ENCODE measurements at regions not wholly inside any gene's neighbourhood (a gene's known extent, or its start where the extent isn't known, plus 50 kb on each side); places are given as distances from the start of the nearest gene placed in this dataset.

DNA sequence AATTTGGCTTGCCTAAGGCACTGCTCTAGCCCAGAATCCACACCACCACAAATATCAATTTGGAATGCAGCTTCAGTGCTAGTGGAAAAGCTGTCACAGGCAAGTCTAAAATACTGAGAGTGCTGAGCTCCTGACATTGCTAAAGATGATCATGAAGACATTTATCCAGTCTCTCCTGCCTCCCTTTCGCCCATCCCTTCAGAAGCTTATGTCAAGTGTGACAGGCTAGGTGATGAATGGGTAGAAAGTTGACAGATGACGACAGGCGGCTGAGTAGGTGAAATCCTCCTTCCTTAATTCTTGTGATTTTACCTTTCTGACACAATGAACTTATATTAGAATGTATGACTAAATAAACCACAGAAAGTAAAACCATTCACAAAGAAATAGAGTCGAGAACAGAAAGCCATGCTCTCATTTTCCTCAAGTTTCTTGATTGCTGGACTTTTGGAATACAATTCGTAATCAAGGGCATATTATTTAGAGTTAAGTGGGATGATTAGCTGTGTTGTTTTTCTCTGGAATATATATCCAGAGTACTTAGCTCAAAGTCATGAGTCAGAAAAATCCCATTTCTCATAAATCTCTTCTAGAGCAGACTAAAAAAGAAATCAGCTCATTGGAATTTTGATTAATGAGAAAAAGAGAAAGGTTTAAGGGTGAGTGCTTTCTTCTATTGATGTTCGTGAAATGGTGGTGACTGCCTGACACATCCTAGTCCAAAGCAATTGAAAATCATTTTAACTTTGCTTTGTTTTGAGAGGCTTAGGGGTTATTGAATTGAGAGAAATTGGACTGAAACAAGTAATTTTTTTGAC is 1228.2 kb upstream of the CITED2 start:
- DNase-seq (ENCODE audit: low read depth, low spot score): no peak

- DNase-seq (ENCODE audit: low read depth, low spot score): no peak
These were observed 1226.8 kb upstream of the CITED2 start for GRCh38 chr6:140601021-140601808.

GRCh38 chr6:140599916-140600315 is 1225.5 kb upstream of the CITED2 start:
- DNase-seq (ENCODE audit: low read depth, low spot score): no peak

DNA sequence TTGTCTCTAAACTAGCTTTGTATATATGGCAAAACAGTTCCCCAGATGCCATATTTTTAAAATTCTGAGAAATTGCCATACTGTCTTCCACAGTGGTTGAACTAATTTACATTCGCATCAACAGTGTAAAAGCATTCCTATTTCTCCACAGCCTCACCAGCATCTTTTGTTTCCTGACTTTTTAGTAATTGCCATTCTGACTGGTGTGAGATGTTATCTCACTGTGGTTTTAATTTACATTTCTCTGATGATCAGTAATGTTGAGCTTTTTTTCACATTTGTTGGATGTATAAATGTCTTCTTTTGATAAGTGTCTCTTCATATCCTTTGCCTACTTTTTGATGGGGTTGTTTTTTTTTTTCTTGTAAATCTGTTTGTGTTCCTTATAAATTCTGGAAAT is 1222.7 kb upstream of the CITED2 start:
- no peak for DNase-seq (ENCODE audit: low read depth, low spot score)

- DNase-seq (ENCODE audit: low read depth, low spot score): no peak
These were observed 1220.3 kb upstream of the CITED2 start for GRCh38 chr6:140594806-140595128.

- DNase-seq (ENCODE audit: low read depth, low spot score): no peak
These were observed 1218.4 kb upstream of the CITED2 start for GRCh38 chr6:140592877-140593276.

- DNase-seq (ENCODE audit: low read depth, low spot score): no peak
These were observed 1216.2 kb upstream of the CITED2 start for GRCh38 chr6:140590641-140591040.

DNA sequence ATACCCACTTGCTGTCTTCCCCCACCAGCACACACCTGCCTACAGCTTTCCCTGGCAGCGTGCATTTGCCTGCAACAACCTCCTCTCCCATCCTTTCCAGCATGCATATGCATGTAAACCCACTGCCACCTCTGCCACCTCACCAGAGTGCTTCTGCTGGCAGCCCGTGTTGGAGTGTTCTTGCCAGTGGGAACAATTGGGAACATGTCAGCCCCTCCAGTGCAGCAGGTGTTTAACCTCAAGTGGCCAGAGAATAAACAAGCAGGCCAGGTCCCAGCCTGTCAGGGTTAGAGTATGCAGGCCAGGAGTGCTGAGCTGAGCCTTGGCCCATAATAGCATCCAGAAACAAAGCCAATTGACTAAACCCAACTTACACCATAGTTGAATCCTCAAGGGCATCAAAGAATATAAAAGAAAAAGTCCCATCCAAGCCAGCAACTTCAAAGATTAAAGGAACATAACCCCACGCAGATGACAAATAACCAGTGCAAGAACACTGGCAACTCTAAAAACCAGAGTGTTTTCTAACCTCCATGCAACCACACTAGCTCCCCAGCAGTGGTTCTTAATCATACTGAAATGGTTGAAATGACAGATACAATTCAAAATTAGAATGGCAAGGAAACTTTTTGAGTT is 1212.1 kb upstream of the CITED2 start:
- no peak for DNase-seq (ENCODE audit: low read depth, low spot score)

DNA sequence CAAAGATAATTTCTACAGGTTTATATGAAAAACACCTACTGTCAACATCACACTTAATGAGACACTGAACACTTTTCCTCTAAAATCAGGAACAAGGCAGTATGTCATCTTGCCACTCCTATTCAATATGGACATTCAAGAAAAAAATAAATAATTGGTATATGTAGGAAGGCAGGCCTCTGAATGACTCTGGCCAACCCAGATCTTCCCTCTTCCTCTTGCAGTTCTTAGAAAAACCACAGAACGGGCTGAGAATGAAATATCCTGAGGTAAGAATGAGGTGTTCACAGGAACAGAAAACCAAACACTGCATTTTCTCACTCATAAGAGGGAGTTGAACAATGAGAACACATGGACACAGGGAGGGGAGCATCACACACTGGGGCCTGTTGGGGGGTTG is 1207.2 kb upstream of the CITED2 start:
- DNase-seq (ENCODE audit: low read depth, low spot score): no peak

GRCh38 chr6:140579918-140580317 is 1205.5 kb upstream of the CITED2 start:
- DNase-seq (ENCODE audit: low read depth, low spot score): no peak

DNA sequence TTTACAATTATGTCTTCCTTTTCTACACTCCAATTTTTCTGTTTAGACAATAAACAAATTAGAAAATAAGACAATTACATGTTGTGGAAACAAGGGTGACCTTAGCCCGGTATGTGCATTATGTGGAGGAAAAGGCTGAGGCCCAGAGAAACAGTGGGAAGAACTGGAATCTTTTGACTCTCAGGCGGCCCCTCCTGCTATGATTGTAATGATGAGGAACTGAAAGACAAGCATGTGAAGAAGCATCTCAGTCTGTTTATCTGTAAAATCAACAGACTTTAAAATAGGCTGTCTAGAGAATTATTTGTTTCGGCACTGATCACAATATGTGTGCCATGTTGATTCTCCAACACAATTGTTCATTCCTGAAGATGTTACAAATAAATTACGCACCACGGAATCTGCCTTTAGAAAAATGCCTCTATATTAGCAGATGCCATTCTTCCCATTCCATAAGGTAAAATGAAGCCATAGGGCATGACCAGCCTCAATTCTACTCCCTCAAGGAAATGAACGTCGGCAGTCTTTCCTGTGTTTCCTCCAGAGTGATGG is 1201.6 kb upstream of the CITED2 start:
- DNase-seq (ENCODE audit: low read depth, low spot score): no peak

DNA sequence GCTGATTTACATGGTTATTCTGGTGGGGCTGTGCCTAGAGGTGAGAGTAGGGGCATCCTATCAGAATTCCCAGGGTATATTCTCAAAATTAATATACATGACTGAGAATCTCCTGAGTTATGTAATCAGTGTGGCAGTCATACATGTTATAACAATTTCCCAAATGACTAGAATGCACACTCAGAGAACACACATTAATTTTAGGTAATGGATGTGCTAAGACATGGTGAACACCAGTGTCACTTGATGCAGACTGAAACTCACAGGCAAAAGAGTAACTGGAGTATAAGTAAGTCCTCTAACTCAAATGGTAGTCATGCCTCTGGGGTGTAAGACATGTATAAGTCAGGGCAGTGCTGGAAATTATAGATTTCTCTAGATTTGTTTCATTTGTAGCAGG is 1198.4 kb upstream of the CITED2 start:
- DNase-seq (ENCODE audit: low read depth, low spot score): no peak

- DNase-seq (ENCODE audit: low read depth, low spot score): no peak
These were observed 1197.7 kb upstream of the CITED2 start for GRCh38 chr6:140572129-140572528.

DNA sequence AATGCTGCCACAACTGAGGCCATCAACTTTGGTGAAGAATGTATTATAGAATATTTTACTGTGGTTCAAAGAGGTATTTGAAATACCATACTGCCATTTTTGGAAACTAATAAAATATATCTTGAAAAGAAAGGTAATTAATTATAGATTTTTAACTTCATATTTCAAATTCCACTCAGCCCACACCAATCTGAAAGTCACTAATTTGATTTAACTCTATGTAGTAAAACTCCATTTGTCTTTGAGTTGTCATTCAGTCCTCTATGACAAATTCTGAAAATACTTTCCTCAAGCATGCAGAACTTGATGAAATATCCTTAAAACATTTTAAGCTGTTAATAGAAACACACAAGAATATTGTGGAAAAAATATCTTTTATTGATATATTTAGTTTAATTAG is 1196.7 kb upstream of the CITED2 start:
- no peak for DNase-seq (ENCODE audit: low read depth, low spot score)

DNA sequence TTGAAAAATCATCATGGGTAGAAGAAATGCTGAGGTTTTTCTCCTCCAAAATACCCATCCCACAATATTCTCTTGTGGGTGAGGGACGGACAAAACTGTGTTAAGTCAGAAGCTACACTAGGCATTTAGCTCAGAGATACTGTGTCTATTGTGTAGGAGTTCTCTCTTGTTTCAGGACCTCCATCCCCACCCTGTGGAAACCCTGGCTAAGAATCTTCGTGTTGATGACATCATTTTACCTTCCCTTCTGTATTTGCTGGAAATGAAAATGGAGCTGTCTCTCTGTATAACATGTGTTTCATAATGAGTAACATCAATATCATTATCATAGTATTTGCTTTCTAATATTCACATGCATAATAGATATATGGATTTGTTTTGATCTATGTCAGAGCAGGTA is 1193.0 kb upstream of the CITED2 start:
- DNase-seq (ENCODE audit: low read depth, low spot score): no peak

DNA sequence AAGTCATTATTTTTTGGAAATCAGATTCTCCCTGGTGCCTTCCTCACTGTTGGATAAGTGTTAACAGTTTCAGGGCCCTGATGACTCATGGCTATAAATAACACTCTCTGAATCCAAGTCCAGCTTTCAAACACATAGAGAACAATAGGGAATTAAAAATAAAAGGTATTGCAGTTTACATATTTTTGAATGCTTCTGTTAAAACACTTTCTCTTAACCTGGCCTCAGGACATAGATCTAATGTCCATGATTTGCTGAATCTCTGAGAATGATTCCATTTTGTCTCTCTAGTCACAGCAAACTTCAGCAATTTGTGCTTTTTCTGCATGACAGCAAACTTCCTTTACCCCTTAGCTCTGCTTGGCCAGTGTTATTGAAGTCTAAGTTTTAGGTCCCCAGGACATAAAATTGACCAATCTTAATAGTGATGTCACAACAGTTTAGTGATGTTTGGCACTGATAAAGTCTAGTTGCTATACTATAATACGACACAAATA is 1192.4 kb upstream of the CITED2 start:
- no peak for DNase-seq (ENCODE audit: low read depth, low spot score)

DNA sequence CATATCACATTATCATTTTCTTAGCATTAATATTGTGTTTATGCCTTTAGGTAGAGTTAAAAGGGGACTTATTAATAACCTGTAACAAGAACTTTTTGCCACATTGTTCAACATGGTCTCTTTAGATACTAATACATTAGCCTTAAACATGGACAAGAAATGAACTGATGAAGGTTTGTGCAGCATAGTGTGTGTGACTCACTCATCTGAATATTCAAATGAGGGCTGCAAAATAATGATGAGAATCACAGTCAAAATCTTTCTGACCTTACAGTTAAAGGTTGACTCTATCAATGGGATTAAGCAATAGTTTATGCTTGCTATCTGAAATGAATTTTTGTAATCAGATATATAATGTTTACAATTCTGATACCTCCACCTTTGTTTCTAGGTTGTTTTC is 1189.3 kb upstream of the CITED2 start:
- DNase-seq (ENCODE audit: low read depth, low spot score): no peak

DNA sequence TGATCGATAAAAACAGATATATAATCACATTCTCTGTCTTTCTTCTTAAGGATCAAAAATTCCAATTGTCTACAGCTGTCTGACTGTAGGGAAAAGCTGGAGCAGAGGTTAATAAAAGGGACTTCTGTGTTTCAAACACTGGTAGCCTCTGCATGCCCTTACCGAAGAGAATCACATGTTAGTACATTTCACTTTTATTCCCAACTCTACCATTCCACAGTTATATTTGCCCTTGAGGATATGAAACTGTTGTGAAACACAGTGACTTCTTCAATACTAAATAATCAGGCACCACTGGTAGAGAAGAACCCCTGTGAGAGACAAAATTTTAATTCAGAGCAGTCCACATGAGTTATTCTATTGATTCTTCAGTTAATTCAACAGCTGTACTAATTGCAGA is 1187.3 kb upstream of the CITED2 start:
- no peak for DNase-seq (ENCODE audit: low read depth, low spot score)

DNA sequence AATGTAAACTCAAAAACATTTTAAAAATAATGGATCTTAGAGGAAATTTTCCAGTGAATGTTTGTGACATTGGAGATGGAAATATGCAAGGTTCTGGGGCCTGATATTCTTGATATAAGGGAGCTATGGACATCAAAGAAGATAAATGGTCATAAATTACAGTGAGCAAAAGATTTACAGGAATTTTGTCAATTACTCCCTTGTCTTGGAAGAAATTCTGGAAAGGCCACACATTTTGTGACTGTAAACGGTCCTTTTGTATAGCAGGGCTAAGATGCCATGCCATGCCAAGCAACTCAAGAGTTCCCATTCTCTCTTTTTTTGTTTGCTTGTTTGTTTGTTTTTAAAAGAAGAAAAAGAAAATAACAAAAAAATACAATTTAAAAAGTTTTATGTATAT is 1186.2 kb upstream of the CITED2 start:
- no peak for DNase-seq (ENCODE audit: low read depth, low spot score)

DNA sequence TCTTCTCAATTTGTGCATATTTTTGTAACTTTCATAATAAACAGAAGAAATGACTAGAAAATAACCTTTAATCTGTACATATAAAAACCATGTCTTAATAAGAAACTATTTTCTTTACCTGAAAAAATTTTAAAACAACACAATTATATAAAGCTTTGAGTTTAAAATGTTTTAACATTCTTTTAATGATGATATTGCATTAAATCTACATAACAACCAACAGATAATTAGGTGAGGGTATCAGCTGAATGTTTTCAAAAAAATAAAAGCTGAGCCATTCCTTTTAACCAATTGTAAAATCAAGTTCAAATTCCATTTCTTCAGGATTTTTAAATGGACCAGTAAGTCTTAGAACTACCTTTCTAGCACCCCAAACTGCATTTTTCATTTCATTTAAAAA is 1185.0 kb upstream of the CITED2 start:
- DNase-seq (ENCODE audit: low read depth, low spot score): no peak

GRCh38 chr6:140554421-140554820 is 1180.0 kb upstream of the CITED2 start:
- DNase-seq (ENCODE audit: low read depth, low spot score): no peak

DNA sequence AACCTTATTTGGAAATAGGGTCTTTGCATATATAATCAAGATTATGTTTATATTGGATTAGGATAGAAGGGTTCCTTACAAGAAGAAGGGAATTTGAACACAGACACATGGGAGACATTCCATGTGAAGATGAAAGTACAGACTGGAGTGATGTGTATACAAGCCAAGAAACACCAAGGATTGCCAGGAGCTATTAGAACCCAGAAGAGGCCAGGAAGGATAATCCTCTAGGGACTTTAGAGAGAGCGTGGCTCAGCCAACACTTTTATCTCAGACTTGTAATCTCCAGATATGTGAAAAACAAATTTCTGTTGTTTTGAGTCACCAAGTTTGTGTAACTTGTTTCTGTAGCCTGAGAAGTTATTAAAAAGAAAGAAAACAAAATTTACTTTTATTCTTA is 1173.9 kb upstream of the CITED2 start:
- no peak for DNase-seq (ENCODE audit: low read depth, low spot score)

All from smooth muscle cell of the brain vasculature (primary cell).